Panc1 (cell line): ENCODE measurements at regions not wholly inside any gene's neighbourhood (a gene's known extent, or its start where the extent isn't known, plus 50 kb on each side); places are given as distances from the start of the nearest gene placed in this dataset.

Source experiments
- POLR2AphosphoS5 ChIP-seq: IDR thresholded peaks from 2 replicates; pipeline ENCODE4 v1.6.1; 2012; ENCODE audit warnings: mild to moderate bottlenecking, low read depth, low read length, moderate library complexity
- TCF7L2 ChIP-seq: IDR thresholded peaks from 2 replicates; pipeline ENCODE4 v1.6.1; 2011; ENCODE audit warnings: mild to moderate bottlenecking, low read depth, low read length, inconsistent platforms
- TF ChIP-seq, protein P1 (sequence below): fragments of 450-650 bp; IDR thresholded peaks from 2 replicates; pipeline ENCODE4 v1.5.1; 2017; ENCODE audit warnings: mild to moderate bottlenecking

DNA sequence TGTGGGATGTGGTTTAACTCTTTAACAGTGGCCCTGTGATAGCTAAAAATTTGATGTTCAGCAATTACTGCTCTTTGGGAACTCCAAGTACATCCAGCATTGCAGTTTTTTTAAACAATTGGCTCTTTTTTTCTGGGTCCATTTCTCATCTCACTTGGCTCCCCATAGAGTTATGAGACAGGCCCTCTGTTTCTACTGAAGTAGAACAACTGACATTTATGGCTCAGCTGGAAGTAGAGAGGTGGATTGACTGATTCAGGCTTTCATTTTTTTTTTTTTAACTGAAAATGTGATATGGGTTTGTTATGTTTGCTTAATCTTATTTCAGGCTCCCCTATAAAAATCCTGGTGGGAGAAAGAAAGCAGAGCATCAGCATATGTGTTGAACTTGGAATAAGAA is 96.6 kb upstream of the CD180 start:
- TF ChIP-seq, protein P1, sequence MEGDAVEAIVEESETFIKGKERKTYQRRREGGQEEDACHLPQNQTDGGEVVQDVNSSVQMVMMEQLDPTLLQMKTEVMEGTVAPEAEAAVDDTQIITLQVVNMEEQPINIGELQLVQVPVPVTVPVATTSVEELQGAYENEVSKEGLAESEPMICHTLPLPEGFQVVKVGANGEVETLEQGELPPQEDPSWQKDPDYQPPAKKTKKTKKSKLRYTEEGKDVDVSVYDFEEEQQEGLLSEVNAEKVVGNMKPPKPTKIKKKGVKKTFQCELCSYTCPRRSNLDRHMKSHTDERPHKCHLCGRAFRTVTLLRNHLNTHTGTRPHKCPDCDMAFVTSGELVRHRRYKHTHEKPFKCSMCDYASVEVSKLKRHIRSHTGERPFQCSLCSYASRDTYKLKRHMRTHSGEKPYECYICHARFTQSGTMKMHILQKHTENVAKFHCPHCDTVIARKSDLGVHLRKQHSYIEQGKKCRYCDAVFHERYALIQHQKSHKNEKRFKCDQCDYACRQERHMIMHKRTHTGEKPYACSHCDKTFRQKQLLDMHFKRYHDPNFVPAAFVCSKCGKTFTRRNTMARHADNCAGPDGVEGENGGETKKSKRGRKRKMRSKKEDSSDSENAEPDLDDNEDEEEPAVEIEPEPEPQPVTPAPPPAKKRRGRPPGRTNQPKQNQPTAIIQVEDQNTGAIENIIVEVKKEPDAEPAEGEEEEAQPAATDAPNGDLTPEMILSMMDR, result no peak
- TF ChIP-seq POLR2AphosphoS5, result no peak
- TF ChIP-seq TCF7L2, result no peak
